ENCODE measurements at regions not wholly inside any gene's neighbourhood (a gene's known extent, or its start where the extent isn't known, plus 50 kb on each side); places are given as distances from the start of the nearest gene placed in this dataset.

DNA sequence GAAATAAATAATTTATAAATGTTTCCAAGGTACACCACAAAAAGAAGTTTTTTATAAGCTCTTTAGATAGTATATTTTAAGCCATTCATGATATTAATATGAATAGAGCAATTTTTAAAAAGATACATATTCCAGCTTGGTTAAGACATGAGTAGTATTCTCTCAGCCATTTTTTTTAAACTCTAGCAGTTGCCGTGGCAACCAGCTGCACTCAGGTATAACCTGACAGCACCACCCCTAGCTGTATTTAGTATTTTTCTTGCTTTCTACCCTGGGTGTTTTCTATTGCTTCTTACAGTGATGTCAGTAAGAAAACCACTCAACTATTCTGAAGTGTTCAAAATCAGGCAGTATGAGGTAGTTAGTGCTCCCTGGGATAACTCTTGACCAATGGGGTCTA lies 496.3 kb upstream of the CNTN3 start:
- TF ChIP-seq, protein P1, sequence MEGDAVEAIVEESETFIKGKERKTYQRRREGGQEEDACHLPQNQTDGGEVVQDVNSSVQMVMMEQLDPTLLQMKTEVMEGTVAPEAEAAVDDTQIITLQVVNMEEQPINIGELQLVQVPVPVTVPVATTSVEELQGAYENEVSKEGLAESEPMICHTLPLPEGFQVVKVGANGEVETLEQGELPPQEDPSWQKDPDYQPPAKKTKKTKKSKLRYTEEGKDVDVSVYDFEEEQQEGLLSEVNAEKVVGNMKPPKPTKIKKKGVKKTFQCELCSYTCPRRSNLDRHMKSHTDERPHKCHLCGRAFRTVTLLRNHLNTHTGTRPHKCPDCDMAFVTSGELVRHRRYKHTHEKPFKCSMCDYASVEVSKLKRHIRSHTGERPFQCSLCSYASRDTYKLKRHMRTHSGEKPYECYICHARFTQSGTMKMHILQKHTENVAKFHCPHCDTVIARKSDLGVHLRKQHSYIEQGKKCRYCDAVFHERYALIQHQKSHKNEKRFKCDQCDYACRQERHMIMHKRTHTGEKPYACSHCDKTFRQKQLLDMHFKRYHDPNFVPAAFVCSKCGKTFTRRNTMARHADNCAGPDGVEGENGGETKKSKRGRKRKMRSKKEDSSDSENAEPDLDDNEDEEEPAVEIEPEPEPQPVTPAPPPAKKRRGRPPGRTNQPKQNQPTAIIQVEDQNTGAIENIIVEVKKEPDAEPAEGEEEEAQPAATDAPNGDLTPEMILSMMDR (IDR thresholded peaks at IDR 0.05): no peak
- TF ChIP-seq POLR2A (IDR thresholded peaks at IDR 0.05): no peak
